ENCODE measurements at regions not wholly inside any gene's neighbourhood (a gene's known extent, or its start where the extent isn't known, plus 50 kb on each side); places are given as distances from the start of the nearest gene placed in this dataset.

- TF ChIP-seq, protein P1, sequence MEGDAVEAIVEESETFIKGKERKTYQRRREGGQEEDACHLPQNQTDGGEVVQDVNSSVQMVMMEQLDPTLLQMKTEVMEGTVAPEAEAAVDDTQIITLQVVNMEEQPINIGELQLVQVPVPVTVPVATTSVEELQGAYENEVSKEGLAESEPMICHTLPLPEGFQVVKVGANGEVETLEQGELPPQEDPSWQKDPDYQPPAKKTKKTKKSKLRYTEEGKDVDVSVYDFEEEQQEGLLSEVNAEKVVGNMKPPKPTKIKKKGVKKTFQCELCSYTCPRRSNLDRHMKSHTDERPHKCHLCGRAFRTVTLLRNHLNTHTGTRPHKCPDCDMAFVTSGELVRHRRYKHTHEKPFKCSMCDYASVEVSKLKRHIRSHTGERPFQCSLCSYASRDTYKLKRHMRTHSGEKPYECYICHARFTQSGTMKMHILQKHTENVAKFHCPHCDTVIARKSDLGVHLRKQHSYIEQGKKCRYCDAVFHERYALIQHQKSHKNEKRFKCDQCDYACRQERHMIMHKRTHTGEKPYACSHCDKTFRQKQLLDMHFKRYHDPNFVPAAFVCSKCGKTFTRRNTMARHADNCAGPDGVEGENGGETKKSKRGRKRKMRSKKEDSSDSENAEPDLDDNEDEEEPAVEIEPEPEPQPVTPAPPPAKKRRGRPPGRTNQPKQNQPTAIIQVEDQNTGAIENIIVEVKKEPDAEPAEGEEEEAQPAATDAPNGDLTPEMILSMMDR (IDR thresholded peaks at IDR 0.05), result no peak
- TF ChIP-seq POLR2A (IDR thresholded peaks at IDR 0.05), result no peak
These were observed 1241.4 kb upstream of the TMEM132C start for GRCh38 chr12:127025545-127025944.
